A673 (cell line): ENCODE measurements at regions not wholly inside any gene's neighbourhood (a gene's known extent, or its start where the extent isn't known, plus 50 kb on each side); places are given as distances from the start of the nearest gene placed in this dataset.

Experiments
- BruUV-seq: library from RNA; stranded (reverse); fragments of 400-500 nt; replicated peaks from 2 replicates; lab custom pipeline; 2021; lab: Mats Ljungman, UMichigan
- CTCF ChIA-PET: fragments of 300-600 bp; sonication (Branson Sonifier 250); formaldehyde crosslinking; loops from one replicate; lab custom pipeline; 2022; ENCODE audit warnings: antibody characterized with exemption; lab: Charles Lee
- POLR2A ChIA-PET: fragments of 300-600 bp; sonication (Branson Sonifier 250); formaldehyde crosslinking; loops from one replicate; lab custom pipeline; 2022; ENCODE audit warnings: antibody characterized with exemption; ENCODE audit not compliant: low non-redundant PET; lab: Charles Lee
- DNase-seq: peaks from one replicate; pipeline ENCODE4 v3.0.0-alpha.2; 2015; ENCODE audit warnings: low spot score
- H3K27ac ChIP-seq: fragments of 200-600 bp; sonication (generic); 2 replicates; pipeline ENCODE4 v1.5.1; 2016; ENCODE audit warnings: mixed run types, low read depth, mild to moderate bottlenecking, mixed read lengths, antibody characterized with exemption, low read length; ENCODE audit not compliant: poor library complexity, severe bottlenecking
- H3K27me3 ChIP-seq: fragments of 200-600 bp; sonication (generic); replicated peaks from 2 replicates; pipeline ENCODE4 v1.6.1; 2017; ENCODE audit warnings: mixed run types, low read depth, mild to moderate bottlenecking, mixed read lengths, antibody characterized with exemption, low read length; ENCODE audit not compliant: insufficient read depth, poor library complexity
- H3K36me3 ChIP-seq: fragments of 200-600 bp; sonication (generic); 2 replicates; pipeline ENCODE4 v1.6.1; 2016; ENCODE audit warnings: mixed run types, mild to moderate bottlenecking, mixed read lengths, antibody characterized with exemption, low read length; ENCODE audit not compliant: insufficient read depth, poor library complexity, severe bottlenecking
- H3K4me1 ChIP-seq: fragments of 200-600 bp; sonication (generic); 2 replicates; pipeline ENCODE4 v1.6.1; 2017; ENCODE audit warnings: mixed run types, mild to moderate bottlenecking, mixed read lengths, antibody characterized with exemption, low read length; ENCODE audit not compliant: insufficient read depth, poor library complexity, severe bottlenecking
- H3K4me3 ChIP-seq: fragments of 200-600 bp; sonication (generic); 2 replicates; pipeline ENCODE4 v1.5.1; 2016; ENCODE audit warnings: low read depth, mixed run types, mild to moderate bottlenecking, mixed read lengths, low read length; ENCODE audit not compliant: poor library complexity, severe bottlenecking
- H3K9me3 ChIP-seq: fragments of 200-600 bp; sonication (generic); 2 replicates; pipeline ENCODE4 v1.6.1; 2016; ENCODE audit warnings: mixed run types, low read depth, mild to moderate bottlenecking, mixed read lengths, antibody characterized with exemption, low read length; ENCODE audit not compliant: poor library complexity, severe bottlenecking
- EZH2 ChIP-seq: fragments of 200-600 bp; sonication (generic); IDR thresholded peaks from 2 replicates; pipeline ENCODE4 v1.6.1; 2017; ENCODE audit warnings: borderline replicate concordance, low read depth, mild to moderate bottlenecking, mixed read lengths, antibody characterized with exemption, low read length; ENCODE audit not compliant: poor library complexity, severe bottlenecking
- intact Hi-C: fragments of 100-400 bp; cut with micrococcal nuclease; formaldehyde crosslinking; loops from one replicate; pipeline ENCODE4 v1.10.0; 2022; ENCODE audit not compliant: unreplicated experiment
- TF ChIP-seq, protein P1 (sequence below): fragments of 300-800, 200-600 bp; sonication (generic); conservative IDR thresholded peaks from 2 replicates; pipeline ENCODE4 v1.5.1; 2017; ENCODE audit warnings: low read depth, mild to moderate bottlenecking, antibody characterized with exemption, low read length, moderate library complexity, mixed read lengths

DNA sequence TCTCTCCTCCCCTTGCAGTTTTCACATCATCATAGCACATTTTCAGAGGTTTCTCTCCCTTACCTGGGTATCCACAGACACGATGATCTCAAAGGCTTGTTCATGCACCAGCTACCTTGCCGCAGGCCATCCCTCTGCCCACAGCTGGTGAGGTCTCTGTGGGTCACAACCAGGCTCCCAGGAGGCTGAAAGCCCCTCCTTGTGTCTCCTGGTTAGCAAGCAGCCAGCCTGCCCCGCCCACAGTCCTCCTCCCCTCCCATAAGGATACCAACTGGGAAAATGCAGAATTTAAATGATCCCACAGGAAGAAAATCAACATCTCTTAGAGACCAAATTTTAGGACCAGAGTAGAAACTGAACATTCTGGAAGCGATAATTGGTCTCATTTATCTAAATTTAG lies 213.5 kb upstream of the PPP2R3A start:
- Histone ChIP-seq H3K4me3 (no peak overlapping the region), H3K27me3 (peaks cover 60% of the 10 kb centered on the region), H3K36me3 (no peaks in the 10 kb centered on the region), H3K4me1 (no peaks in the 10 kb centered on the region), H3K9me3 (no peaks in the 10 kb centered on the region), H3K27ac (no peak overlapping the region)
- no peak for TF ChIP-seq EZH2
- TF ChIP-seq, protein P1, sequence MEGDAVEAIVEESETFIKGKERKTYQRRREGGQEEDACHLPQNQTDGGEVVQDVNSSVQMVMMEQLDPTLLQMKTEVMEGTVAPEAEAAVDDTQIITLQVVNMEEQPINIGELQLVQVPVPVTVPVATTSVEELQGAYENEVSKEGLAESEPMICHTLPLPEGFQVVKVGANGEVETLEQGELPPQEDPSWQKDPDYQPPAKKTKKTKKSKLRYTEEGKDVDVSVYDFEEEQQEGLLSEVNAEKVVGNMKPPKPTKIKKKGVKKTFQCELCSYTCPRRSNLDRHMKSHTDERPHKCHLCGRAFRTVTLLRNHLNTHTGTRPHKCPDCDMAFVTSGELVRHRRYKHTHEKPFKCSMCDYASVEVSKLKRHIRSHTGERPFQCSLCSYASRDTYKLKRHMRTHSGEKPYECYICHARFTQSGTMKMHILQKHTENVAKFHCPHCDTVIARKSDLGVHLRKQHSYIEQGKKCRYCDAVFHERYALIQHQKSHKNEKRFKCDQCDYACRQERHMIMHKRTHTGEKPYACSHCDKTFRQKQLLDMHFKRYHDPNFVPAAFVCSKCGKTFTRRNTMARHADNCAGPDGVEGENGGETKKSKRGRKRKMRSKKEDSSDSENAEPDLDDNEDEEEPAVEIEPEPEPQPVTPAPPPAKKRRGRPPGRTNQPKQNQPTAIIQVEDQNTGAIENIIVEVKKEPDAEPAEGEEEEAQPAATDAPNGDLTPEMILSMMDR, result no peak
- intact Hi-C loops, result no loop called here
- DNase-seq, result no peak
- no TSS peak for BruUV-seq
- ChIA-PET POLR2A (no interaction called here), CTCF (no interaction called here)

DNA sequence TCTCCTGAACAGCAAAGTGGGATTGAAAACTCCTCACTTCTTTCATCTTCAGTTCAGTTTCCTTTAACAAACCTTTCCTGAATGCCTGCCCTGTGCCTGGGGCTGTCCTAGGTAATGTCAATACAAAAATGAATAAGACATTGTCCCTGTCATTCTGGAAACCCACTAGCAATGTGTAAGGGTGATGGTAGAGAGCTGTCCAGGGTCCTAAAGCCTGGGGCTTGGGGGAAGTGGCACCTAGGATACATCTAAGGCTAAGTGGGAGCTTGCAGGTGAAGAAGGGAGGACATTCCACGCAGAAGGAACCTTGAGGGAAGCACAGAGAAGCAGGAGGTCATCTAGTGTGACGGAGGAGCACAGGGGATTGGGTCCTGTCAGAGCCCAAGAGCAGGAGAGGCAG lies 212.7 kb upstream of the PPP2R3A start:
- no peak overlapping the region for H3K27ac ChIP-seq
- no TSS peak for BruUV-seq
- H3K9me3 ChIP-seq, result no peaks in the 10 kb centered on the region
- H3K4me1 ChIP-seq, result no peaks in the 10 kb centered on the region
- DNase-seq, result peak; percentile 14
- ChIA-PET POLR2A (no interaction called here), CTCF (no interaction called here)
- TF ChIP-seq, protein P1, result no peak
- TF ChIP-seq EZH2, result no peak
- no peak overlapping the region for H3K4me3 ChIP-seq
- peaks cover 53% of the 10 kb centered on the region for H3K27me3 ChIP-seq
- intact Hi-C loops, result no loop called here
- no peaks in the 10 kb centered on the region for H3K36me3 ChIP-seq

DNA sequence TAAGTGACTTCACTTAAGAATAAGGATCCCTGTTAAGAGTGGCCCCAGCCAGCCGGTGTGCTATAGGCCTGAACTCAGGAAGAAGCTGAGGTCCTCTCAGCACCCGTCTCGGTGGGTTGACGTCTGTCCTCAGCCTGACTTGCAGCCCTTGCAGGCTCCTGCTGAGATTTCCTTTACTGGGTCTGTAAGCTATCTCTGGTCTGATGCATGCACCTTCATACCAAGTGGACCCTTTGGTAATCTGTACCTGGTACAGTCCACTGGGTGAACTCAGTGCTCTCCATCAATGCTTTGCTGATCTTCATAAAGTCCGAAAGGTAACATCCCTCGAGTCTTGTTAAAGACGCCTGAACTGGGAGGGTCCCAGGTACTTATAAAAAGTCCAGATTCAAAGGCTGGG lies 212.0 kb upstream of the PPP2R3A start:
- H3K4me1 ChIP-seq, result no peaks in the 10 kb centered on the region
- H3K27ac ChIP-seq, result no peak overlapping the region
- intact Hi-C loops, result no loop called here
- H3K9me3 ChIP-seq, result no peaks in the 10 kb centered on the region
- BruUV-seq, result no TSS peak
- peaks cover 53% of the 10 kb centered on the region for H3K27me3 ChIP-seq
- no peak for TF ChIP-seq EZH2
- TF ChIP-seq, protein P1, result no peak
- H3K36me3 ChIP-seq, result no peaks in the 10 kb centered on the region
- H3K4me3 ChIP-seq, result no peak overlapping the region
- DNase-seq, result no peak
- CTCF ChIA-PET, result no interaction called here
- POLR2A ChIA-PET, result no interaction called here
